H9 (cell line): ENCODE measurements at regions not wholly inside any gene's neighbourhood (a gene's known extent, or its start where the extent isn't known, plus 50 kb on each side); places are given as distances from the start of the nearest gene placed in this dataset.

Experiments used
- DNase-seq: peaks from one replicate; pipeline ENCODE4 v3.0.0-alpha.2; 2017
- H2AFZ ChIP-seq: one replicate; pipeline ENCODE4 v1.6.1; 2013; ENCODE audit warnings: mild to moderate bottlenecking, low read length, control low read depth, moderate library complexity
- H2AK5ac ChIP-seq: 2 replicates; pipeline ENCODE4 v1.6.1; 2013; ENCODE audit warnings: low read length, control low read depth, mixed read lengths; ENCODE audit not compliant: insufficient read length
- H2BK120ac ChIP-seq: one replicate; pipeline ENCODE4 v1.6.1; 2013; ENCODE audit warnings: low read depth, mild to moderate bottlenecking, low read length, control low read depth, inconsistent platforms; ENCODE audit not compliant: poor library complexity, severe bottlenecking
- H2BK12ac ChIP-seq: 2 replicates; pipeline ENCODE4 v1.6.1; 2013; ENCODE audit warnings: low read length, control low read depth, mixed read lengths, low read depth; ENCODE audit not compliant: insufficient read length
- H2BK15ac ChIP-seq: 2 replicates; pipeline ENCODE4 v1.6.1; 2013; ENCODE audit warnings: low read depth, low read length, control low read depth
- H2BK20ac ChIP-seq: one replicate; pipeline ENCODE4 v1.6.1; 2013; ENCODE audit warnings: low read depth, mild to moderate bottlenecking, low read length, control low read depth, inconsistent platforms; ENCODE audit not compliant: poor library complexity, severe bottlenecking
- H2BK5ac ChIP-seq: 2 replicates; pipeline ENCODE4 v1.6.1; 2013; ENCODE audit warnings: low read length, control low read depth, mixed read lengths; ENCODE audit not compliant: insufficient read length
- H3K14ac ChIP-seq: 2 replicates; pipeline ENCODE4 v1.6.1; 2013; ENCODE audit warnings: low read length, control low read depth; ENCODE audit not compliant: insufficient read depth
- H3K18ac ChIP-seq: 2 replicates; pipeline ENCODE4 v1.6.1; 2013; ENCODE audit warnings: low read depth, mild to moderate bottlenecking, mixed read lengths, low read length, control low read depth; ENCODE audit not compliant: insufficient read length
- H3K23ac ChIP-seq: 2 replicates; pipeline ENCODE4 v1.6.1; 2013; ENCODE audit warnings: low read length, control low read depth, mixed read lengths, low read depth; ENCODE audit not compliant: insufficient read length
- H3K23me2 ChIP-seq: 2 replicates; pipeline ENCODE4 v1.6.1; 2013; ENCODE audit warnings: low read depth, mild to moderate bottlenecking, mixed read lengths, low read length, control low read depth; ENCODE audit not compliant: insufficient read length, poor library complexity, severe bottlenecking
- H3K27ac ChIP-seq: 2 replicates; pipeline ENCODE4 v1.5.1; 2013; ENCODE audit warnings: low read length, control low read depth, mixed read lengths, low read depth; ENCODE audit not compliant: insufficient read length
- H3K27me3 ChIP-seq: 2 replicates; pipeline ENCODE4 v1.6.1; 2013; ENCODE audit warnings: low read length, control low read depth, inconsistent platforms; ENCODE audit not compliant: insufficient read depth
- H3K4ac ChIP-seq: 2 replicates; pipeline ENCODE4 v1.6.1; 2013; ENCODE audit warnings: low read depth, mild to moderate bottlenecking, control low read depth, inconsistent platforms, low read length, moderate library complexity
- H3K4me1 ChIP-seq: 2 replicates; pipeline ENCODE4 v1.6.1; 2013; ENCODE audit warnings: low read length, control low read depth, inconsistent platforms; ENCODE audit not compliant: insufficient read depth
- H3K4me2 ChIP-seq: 2 replicates; pipeline ENCODE4 v1.6.1; 2013; ENCODE audit warnings: low read length, control low read depth, mixed read lengths; ENCODE audit not compliant: insufficient read length, insufficient read depth
- H3K56ac ChIP-seq: 2 replicates; pipeline ENCODE4 v1.6.1; 2013; ENCODE audit warnings: low read depth, mild to moderate bottlenecking, mixed read lengths, low read length, control low read depth; ENCODE audit not compliant: insufficient read length
- H3K79me1 ChIP-seq: 2 replicates; pipeline ENCODE4 v1.6.1; 2013; ENCODE audit warnings: low read depth, mild to moderate bottlenecking, moderate library complexity, low read length, control low read depth, inconsistent platforms; ENCODE audit not compliant: insufficient read depth, poor library complexity, severe bottlenecking
- H3K79me2 ChIP-seq: 2 replicates; pipeline ENCODE4 v1.6.1; 2013; ENCODE audit warnings: low read length, control low read depth, inconsistent platforms; ENCODE audit not compliant: insufficient read depth
- H3K9ac ChIP-seq: 2 replicates; pipeline ENCODE4 v1.6.1; 2013; ENCODE audit warnings: low read length, control low read depth, mixed read lengths; ENCODE audit not compliant: insufficient read length; ENCODE audit errors: extremely low read depth
- H3K9me3 ChIP-seq: one replicate; pipeline ENCODE4 v1.6.1; 2013; ENCODE audit warnings: low read depth, low read length, inconsistent platforms; ENCODE audit not compliant: control insufficient read depth
- H3T11ph ChIP-seq: one replicate; pipeline ENCODE4 v1.6.1; 2013; ENCODE audit warnings: mild to moderate bottlenecking, low read length, control low read depth, inconsistent platforms
- H4K20me1 ChIP-seq: one replicate; pipeline ENCODE4 v1.6.1; 2013; ENCODE audit not compliant: control insufficient read depth, insufficient read length, insufficient read depth
- H4K5ac ChIP-seq: 2 replicates; pipeline ENCODE4 v1.6.1; 2013; ENCODE audit warnings: low read depth, mild to moderate bottlenecking, mixed read lengths, low read length, control low read depth; ENCODE audit not compliant: insufficient read length
- H4K8ac ChIP-seq: replicated peaks from 2 replicates; pipeline ENCODE4 v1.6.1; 2013; ENCODE audit warnings: low read length, control low read depth, mixed read lengths, low read depth; ENCODE audit not compliant: insufficient read length
- H4K91ac ChIP-seq: 2 replicates; pipeline ENCODE4 v1.6.1; 2013; ENCODE audit warnings: low read depth, mild to moderate bottlenecking, moderate library complexity, mixed read lengths, low read length, control low read depth; ENCODE audit not compliant: insufficient read length
- H3K27ac Mint-ChIP-seq, 3 experiments: 2 replicates in 2 of 3; 3 replicates in 1 of 3; pipeline ENCODE4 v1.8.0; 2020 to 2021; ENCODE audit warnings: mixed read lengths in 3 of 3, mild to moderate bottlenecking in 1 of 3, moderate library complexity in 1 of 3
- H3K27me3 Mint-ChIP-seq: 2 replicates; pipeline ENCODE4 v1.8.0; 2021; ENCODE audit warnings: low read depth, mild to moderate bottlenecking, moderate library complexity, mixed read lengths
- H3K36me3 Mint-ChIP-seq, 3 experiments: 2 replicates in 2 of 3; 3 replicates in 1 of 3; pipeline ENCODE4 v1.8.0; 2020 to 2021; ENCODE audit warnings: low read depth in 3 of 3, mixed read lengths in 3 of 3; ENCODE audit not compliant: insufficient read depth in 1 of 3
- H3K4me1 Mint-ChIP-seq, 2 experiments: 2 replicates each; pipeline ENCODE4 v1.8.0; 2020; ENCODE audit warnings: mixed read lengths in 2 of 2
- H3K4me3 Mint-ChIP-seq, 2 experiments: 2 replicates in 1 of 2; 3 replicates in 1 of 2; pipeline ENCODE4 v1.8.0; 2020 to 2021; ENCODE audit warnings: mild to moderate bottlenecking in 2 of 2, mixed read lengths in 2 of 2, moderate library complexity in 1 of 2
- H3K9me3 Mint-ChIP-seq, 2 experiments: 2 replicates in 1 of 2; 3 replicates in 1 of 2; pipeline ENCODE4 v1.8.0; 2020; ENCODE audit warnings: mild to moderate bottlenecking in 2 of 2, mixed read lengths in 2 of 2, moderate library complexity in 1 of 2
- WGBS: extraction: QIAGEN DNeasy Blood & Tissue Kit; methylation state at CpG from one replicate; pipeline ENCODE4 v1.1.7; 2013; ENCODE audit warnings: missing lambda C conversion rate, low lambda C conversion rate, mixed read lengths; ENCODE audit not compliant: insufficient read length; ENCODE audit errors: extremely low coverage; 5-methylcytosine and 5-hydroxymethylcytosine counted together
- TF ChIP-seq, protein P1 (sequence below): fragments of 200-600 bp; sonication (generic); conservative IDR thresholded peaks from 3 replicates; pipeline ENCODE4 v1.8.0; 2021; ENCODE audit warnings: antibody characterized with exemption, mild to moderate bottlenecking

GRCh38 chr7:51617686-51618085 lies 301.1 kb upstream of the COBL start:
- peaks cover 0 to 6% (median 4%) of the 10 kb centered on the region in 3 experiments; a peak in 3 of 7 replicates for H3K36me3 Mint-ChIP-seq
- no peak overlapping the region for H2BK20ac ChIP-seq
- H3K14ac ChIP-seq = no peak overlapping the region
- H3K18ac ChIP-seq = no peak overlapping the region
- peaks cover 0 to 12% of the 10 kb centered on the region in 2 experiments; a peak in 4 of 5 replicates for H3K9me3 Mint-ChIP-seq
- no peak overlapping the region for H4K8ac ChIP-seq
- no peaks in the 10 kb centered on the region for H3K79me1 ChIP-seq
- TF ChIP-seq, protein P1, sequence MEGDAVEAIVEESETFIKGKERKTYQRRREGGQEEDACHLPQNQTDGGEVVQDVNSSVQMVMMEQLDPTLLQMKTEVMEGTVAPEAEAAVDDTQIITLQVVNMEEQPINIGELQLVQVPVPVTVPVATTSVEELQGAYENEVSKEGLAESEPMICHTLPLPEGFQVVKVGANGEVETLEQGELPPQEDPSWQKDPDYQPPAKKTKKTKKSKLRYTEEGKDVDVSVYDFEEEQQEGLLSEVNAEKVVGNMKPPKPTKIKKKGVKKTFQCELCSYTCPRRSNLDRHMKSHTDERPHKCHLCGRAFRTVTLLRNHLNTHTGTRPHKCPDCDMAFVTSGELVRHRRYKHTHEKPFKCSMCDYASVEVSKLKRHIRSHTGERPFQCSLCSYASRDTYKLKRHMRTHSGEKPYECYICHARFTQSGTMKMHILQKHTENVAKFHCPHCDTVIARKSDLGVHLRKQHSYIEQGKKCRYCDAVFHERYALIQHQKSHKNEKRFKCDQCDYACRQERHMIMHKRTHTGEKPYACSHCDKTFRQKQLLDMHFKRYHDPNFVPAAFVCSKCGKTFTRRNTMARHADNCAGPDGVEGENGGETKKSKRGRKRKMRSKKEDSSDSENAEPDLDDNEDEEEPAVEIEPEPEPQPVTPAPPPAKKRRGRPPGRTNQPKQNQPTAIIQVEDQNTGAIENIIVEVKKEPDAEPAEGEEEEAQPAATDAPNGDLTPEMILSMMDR = no peak
- H4K5ac ChIP-seq = no peak overlapping the region
- H3K9ac ChIP-seq = no peak overlapping the region
- no peak overlapping the region for H2BK12ac ChIP-seq
- no peak overlapping the region for H3K27ac Mint-ChIP-seq
- H3K9me3 ChIP-seq = no peaks in the 10 kb centered on the region
- H3K79me2 ChIP-seq = no peaks in the 10 kb centered on the region
- no peak overlapping the region for H3K56ac ChIP-seq
- no peak overlapping the region for H2BK15ac ChIP-seq
- H3K27me3 Mint-ChIP-seq = no peaks in the 10 kb centered on the region
- H3K23ac ChIP-seq = no peak overlapping the region
- H3K27ac ChIP-seq = no peak overlapping the region
- H3K4me1 Mint-ChIP-seq = peaks cover 8% of the 10 kb centered on the region in 2 experiments
- H3K4ac ChIP-seq = no peak overlapping the region
- H2AFZ ChIP-seq = no peak overlapping the region
- H4K20me1 ChIP-seq = no peaks in the 10 kb centered on the region
- no peaks in the 10 kb centered on the region for H3K27me3 ChIP-seq
- H4K91ac ChIP-seq = no peak overlapping the region
- no CpG with 5 or more reads among the region's 5 CpGs for WGBS
- H3K23me2 ChIP-seq = no peaks in the 10 kb centered on the region
- no peak overlapping the region for H2BK5ac ChIP-seq
- no peak overlapping the region for H3T11ph ChIP-seq
- H3K4me3 Mint-ChIP-seq = no peak overlapping the region
- no peaks in the 10 kb centered on the region; the same call in 1 of the 2 replicates for H3K4me1 ChIP-seq
- no peak overlapping the region for H3K4me2 ChIP-seq
- H2BK120ac ChIP-seq = no peak overlapping the region
- H2AK5ac ChIP-seq = no peak overlapping the region
- DNase-seq = no peak
